C4-2B (cell line): ENCODE measurements at regions not wholly inside any gene's neighbourhood (a gene's known extent, or its start where the extent isn't known, plus 50 kb on each side); places are given as distances from the start of the nearest gene placed in this dataset.

Experiments used
- ZFX ChIP-seq: fragments of 450-650 bp; IDR thresholded peaks from 2 replicates; pipeline ENCODE4 v1.6.1; 2017
- TF ChIP-seq, protein P1 (sequence below): fragments of 450-650 bp; conservative IDR thresholded peaks from 2 replicates; pipeline ENCODE4 v1.5.1; 2017; ENCODE audit warnings: mild to moderate bottlenecking

DNA sequence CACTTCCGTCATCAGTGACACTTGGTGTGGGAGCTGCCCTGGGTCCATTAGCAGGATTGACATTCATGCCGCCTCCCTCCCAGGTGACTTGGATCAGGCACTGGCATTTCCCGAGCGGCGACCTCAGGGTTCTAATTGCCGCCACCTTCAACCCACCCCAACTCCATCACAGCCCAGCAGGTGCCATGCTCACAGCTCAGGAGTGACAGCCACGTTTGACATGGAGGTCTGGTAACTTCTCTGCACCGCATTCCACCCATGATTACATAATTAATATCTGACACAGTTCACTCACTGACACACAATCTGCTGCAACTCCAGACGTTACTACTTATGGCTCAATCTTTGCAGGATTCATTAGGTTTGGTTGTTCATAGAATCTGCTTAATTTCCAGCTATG is 450.9 kb upstream of the MYT1L start:
- TF ChIP-seq, protein P1, sequence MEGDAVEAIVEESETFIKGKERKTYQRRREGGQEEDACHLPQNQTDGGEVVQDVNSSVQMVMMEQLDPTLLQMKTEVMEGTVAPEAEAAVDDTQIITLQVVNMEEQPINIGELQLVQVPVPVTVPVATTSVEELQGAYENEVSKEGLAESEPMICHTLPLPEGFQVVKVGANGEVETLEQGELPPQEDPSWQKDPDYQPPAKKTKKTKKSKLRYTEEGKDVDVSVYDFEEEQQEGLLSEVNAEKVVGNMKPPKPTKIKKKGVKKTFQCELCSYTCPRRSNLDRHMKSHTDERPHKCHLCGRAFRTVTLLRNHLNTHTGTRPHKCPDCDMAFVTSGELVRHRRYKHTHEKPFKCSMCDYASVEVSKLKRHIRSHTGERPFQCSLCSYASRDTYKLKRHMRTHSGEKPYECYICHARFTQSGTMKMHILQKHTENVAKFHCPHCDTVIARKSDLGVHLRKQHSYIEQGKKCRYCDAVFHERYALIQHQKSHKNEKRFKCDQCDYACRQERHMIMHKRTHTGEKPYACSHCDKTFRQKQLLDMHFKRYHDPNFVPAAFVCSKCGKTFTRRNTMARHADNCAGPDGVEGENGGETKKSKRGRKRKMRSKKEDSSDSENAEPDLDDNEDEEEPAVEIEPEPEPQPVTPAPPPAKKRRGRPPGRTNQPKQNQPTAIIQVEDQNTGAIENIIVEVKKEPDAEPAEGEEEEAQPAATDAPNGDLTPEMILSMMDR, result no peak
- no peak for TF ChIP-seq ZFX
